ENCODE measurements at regions not wholly inside any gene's neighbourhood (a gene's known extent, or its start where the extent isn't known, plus 50 kb on each side); places are given as distances from the start of the nearest gene placed in this dataset.

- H3K9me3 ChIP-seq (ENCODE audit: control insufficient read depth in 4 of 4, low read length in 3 of 4), result no peaks in the 10 kb centered on the region
- TF ChIP-seq FOXA2 (IDR thresholded peaks at IDR 0.05), result no peak
- no peak for TF ChIP-seq RXRA (IDR thresholded peaks at IDR 0.05)
These were observed 327.6 kb upstream of the ZNF32 start for GRCh38 chr10:43976292-43976691.

GRCh38 chr10:43973801-43974200 is 325.1 kb upstream of the ZNF32 start:
- DNase-seq (ENCODE audit: low spot score), result no peak
- Histone ChIP-seq H3K27ac (ENCODE audit: low read depth in 1 of 2, low read length in 2 of 2) (no peak overlapping the region), H3K27me3 (ENCODE audit: control insufficient read depth in 4 of 4, insufficient read depth in 4 of 4, low read length in 3 of 4) (no peaks in the 10 kb centered on the region), H3K4me1 (ENCODE audit: control insufficient read depth in 4 of 4, insufficient read depth in 4 of 4, low read length in 3 of 4) (no peaks in the 10 kb centered on the region), H3K36me3 (ENCODE audit: control insufficient read depth in 4 of 4, insufficient read depth in 3 of 4, low read depth in 1 of 4, low read length in 3 of 4) (no peaks in the 10 kb centered on the region), H3K4me3 (ENCODE audit: low read depth in 1 of 3, low read length in 3 of 3) (no peak overlapping the region), H3K9ac (ENCODE audit: low read depth in 1 of 2, low read length in 2 of 2) (no peak overlapping the region), H3K9me3 (ENCODE audit: control insufficient read depth in 4 of 4, low read length in 3 of 4) (no peaks in the 10 kb centered on the region)
- TF ChIP-seq FOXA1 (IDR thresholded peaks at IDR 0.05), result no peak
- TF ChIP-seq ZBTB33 (IDR thresholded peaks at IDR 0.05), result no peak
- TF ChIP-seq MAX (IDR thresholded peaks at IDR 0.05), result no peak
- no peak for TF ChIP-seq YY1 (IDR thresholded peaks at IDR 0.05)
- no peak for TF ChIP-seq GABPA (IDR thresholded peaks at IDR 0.05 in 1 of 2, conservative IDR thresholded peaks at IDR 0.05 in 1 of 2)
- TF ChIP-seq EGR1 (IDR thresholded peaks at IDR 0.05; ENCODE audit: low read depth in 2 of 2), result no peak
- TF ChIP-seq FOXA2 (IDR thresholded peaks at IDR 0.05), result no peak
- no peak for TF ChIP-seq RXRA (IDR thresholded peaks at IDR 0.05)
- TF ChIP-seq REST (IDR thresholded peaks at IDR 0.05), result no peak
- no peak for TF ChIP-seq SP1 (IDR thresholded peaks at IDR 0.05)
- TF ChIP-seq TAF1 (conservative IDR thresholded peaks at IDR 0.05), result no peak
- no peak for TF ChIP-seq CTCF (IDR thresholded peaks at IDR 0.05; ENCODE audit: low read depth, low read length, missing input control)
- no peak for TF ChIP-seq RAD21 (IDR thresholded peaks at IDR 0.05)
- TF ChIP-seq NR2F2 (IDR thresholded peaks at IDR 0.05), result no peak
- no peak for TF ChIP-seq JUND (IDR thresholded peaks at IDR 0.05)
- TF ChIP-seq HNF4A (conservative IDR thresholded peaks at IDR 0.05), result no peak
- no peak for TF ChIP-seq ATF3 (IDR thresholded peaks at IDR 0.05)
- WGBS, result 94% methylated on average over 3 of the region's 3 CpGs

More at GRCh38 chr10:43976292-43976691, 327.6 kb upstream of the ZNF32 start:
- Histone ChIP-seq H3K9ac (ENCODE audit: low read depth in 1 of 2, low read length in 2 of 2) (no peak overlapping the region), H3K4me1 (ENCODE audit: control insufficient read depth in 4 of 4, insufficient read depth in 4 of 4, low read length in 3 of 4) (no peaks in the 10 kb centered on the region), H3K27me3 (ENCODE audit: control insufficient read depth in 4 of 4, insufficient read depth in 4 of 4, low read length in 3 of 4) (no peaks in the 10 kb centered on the region), H3K4me3 (ENCODE audit: low read depth in 1 of 3, low read length in 3 of 3) (no peak overlapping the region), H3K27ac (ENCODE audit: low read depth in 1 of 2, low read length in 2 of 2) (no peak overlapping the region), H3K36me3 (ENCODE audit: control insufficient read depth in 4 of 4, insufficient read depth in 3 of 4, low read depth in 1 of 4, low read length in 3 of 4) (no peaks in the 10 kb centered on the region)
- DNase-seq (ENCODE audit: low spot score), result no peak
- 56% methylated on average over 1 of the region's 1 CpG for whole genome bisulfite sequencing

All from liver (tissue), 8 donors.